Prostate gland (tissue), 2 donors: ENCODE measurements at regions not wholly inside any gene's neighbourhood (a gene's known extent, or its start where the extent isn't known, plus 50 kb on each side); places are given as distances from the start of the nearest gene placed in this dataset.

ENCODE experiments used
- DNase-seq: peaks from one replicate; pipeline ENCODE4 v3.0.0-alpha.2; 2019; ENCODE audit warnings: low spot score
- H3K27ac ChIP-seq, 2 donors: fragments of 200-600 bp; sonication (generic); 2 replicates each; pipeline ENCODE4 v1.5.1; 2017 to 2019
- H3K27me3 ChIP-seq: fragments of 200-600 bp; sonication (generic); replicated peaks from 2 replicates; pipeline ENCODE4 v1.5.1; 2019; ENCODE audit not compliant: insufficient read depth
- H3K36me3 ChIP-seq, 2 donors: fragments of 200-600 bp; sonication (generic); 1 replicate in 1 of 2; 2 replicates in 1 of 2; pipeline versions ENCODE4 v1.5.1 to v1.8.1; 2017 to 2019
- H3K4me1 ChIP-seq: fragments of 200-600 bp; sonication (generic); replicated peaks from 2 replicates; pipeline ENCODE4 v1.5.1; 2019
- H3K4me3 ChIP-seq, 2 donors: fragments of 200-600 bp; sonication (generic); 2 replicates each; pipeline ENCODE4 v1.5.1; 2017 to 2019
- H3K9me3 ChIP-seq: fragments of 200-600 bp; sonication (generic); 2 replicates; pipeline ENCODE4 v1.5.1; 2017
- POLR2A ChIP-seq: fragments of 450-650 bp; IDR thresholded peaks from one replicate; pipeline ENCODE4 v1.6.1; 2016; ENCODE audit warnings: antibody characterized with exemption, mild to moderate bottlenecking
- POLR2AphosphoS5 ChIP-seq: sonication (generic); formaldehyde crosslinking; IDR thresholded peaks from one replicate; pipeline ENCODE4 v1.6.1; 2017; ENCODE audit warnings: antibody characterized with exemption
- WGBS: methylation state at CpG from one replicate; pipeline ENCODE4 v1.1.5; 2018; 5-methylcytosine and 5-hydroxymethylcytosine counted together
- intact Hi-C: fragments of 100-400 bp; cut with DNase I; formaldehyde crosslinking; loops from one replicate; pipeline ENCODE4 v1.14.2; 2022
- TF ChIP-seq, protein P1 (sequence below), 4 experiments: fragments of 200-600 bp in 2 of 4; fragments of 450-650 bp in 2 of 4; sonication (generic) in 2 of 4; IDR thresholded peaks; 1 replicate in 3 of 4; 2 replicates in 1 of 4; pipeline ENCODE4 v1.5.1; 2016 to 2019; ENCODE audit warnings: antibody characterized with exemption in 4 of 4, mild to moderate bottlenecking in 2 of 4, moderate library complexity in 2 of 4

- Histone ChIP-seq H3K9me3 (no peaks in the 10 kb centered on the region), H3K27me3 (no peaks in the 10 kb centered on the region), H3K27ac (no peak overlapping the region), H3K4me1 (no peaks in the 10 kb centered on the region), H3K4me3 (no peak overlapping the region), H3K36me3 (no peaks in the 10 kb centered on the region)
- TF ChIP-seq, protein P1, sequence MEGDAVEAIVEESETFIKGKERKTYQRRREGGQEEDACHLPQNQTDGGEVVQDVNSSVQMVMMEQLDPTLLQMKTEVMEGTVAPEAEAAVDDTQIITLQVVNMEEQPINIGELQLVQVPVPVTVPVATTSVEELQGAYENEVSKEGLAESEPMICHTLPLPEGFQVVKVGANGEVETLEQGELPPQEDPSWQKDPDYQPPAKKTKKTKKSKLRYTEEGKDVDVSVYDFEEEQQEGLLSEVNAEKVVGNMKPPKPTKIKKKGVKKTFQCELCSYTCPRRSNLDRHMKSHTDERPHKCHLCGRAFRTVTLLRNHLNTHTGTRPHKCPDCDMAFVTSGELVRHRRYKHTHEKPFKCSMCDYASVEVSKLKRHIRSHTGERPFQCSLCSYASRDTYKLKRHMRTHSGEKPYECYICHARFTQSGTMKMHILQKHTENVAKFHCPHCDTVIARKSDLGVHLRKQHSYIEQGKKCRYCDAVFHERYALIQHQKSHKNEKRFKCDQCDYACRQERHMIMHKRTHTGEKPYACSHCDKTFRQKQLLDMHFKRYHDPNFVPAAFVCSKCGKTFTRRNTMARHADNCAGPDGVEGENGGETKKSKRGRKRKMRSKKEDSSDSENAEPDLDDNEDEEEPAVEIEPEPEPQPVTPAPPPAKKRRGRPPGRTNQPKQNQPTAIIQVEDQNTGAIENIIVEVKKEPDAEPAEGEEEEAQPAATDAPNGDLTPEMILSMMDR (IDR thresholded peaks at IDR 0.05): no peak
- no peak for DNase-seq
- intact Hi-C loops: no loop called here
- WGBS: 97% methylated on average over 9 of the region's 9 CpGs
Measured at GRCh38 chr11:122451911-122452310, 203.6 kb upstream of the UBASH3B start.

- Histone ChIP-seq H3K4me1 (no peaks in the 10 kb centered on the region), H3K9me3 (no peaks in the 10 kb centered on the region), H3K4me3 (peak overlapping the region in 1 of 2 donors; percentile 24), H3K27ac (no peak overlapping the region), H3K27me3 (no peaks in the 10 kb centered on the region), H3K36me3 (no peaks in the 10 kb centered on the region)
- no peak for DNase-seq
- WGBS: 1% methylated on average over 3 of the region's 3 CpGs
- TF ChIP-seq POLR2A: no peak
- no peak for TF ChIP-seq POLR2AphosphoS5
- TF ChIP-seq, protein P1 (IDR thresholded peaks at IDR 0.05): no peak
- intact Hi-C loops: loop anchor here (10.0 kb wide), 1 partner anchor 227 kb away; no protein-coding TSS in a partner anchor
Measured at GRCh38 chr11:122441666-122442035, 213.9 kb upstream of the UBASH3B start.

- 1% methylated on average over 28 of the region's 28 CpGs for WGBS
- Histone ChIP-seq H3K4me3 (peak overlapping the region; percentile 23 to 24), H3K4me1 (no peaks in the 10 kb centered on the region), H3K27ac (peak overlapping the region; percentile 35 to 44), H3K36me3 (no peaks in the 10 kb centered on the region), H3K9me3 (no peaks in the 10 kb centered on the region), H3K27me3 (no peaks in the 10 kb centered on the region)
- intact Hi-C loops: loop anchor here (10.0 kb wide), 1 partner anchor 226 kb away; no protein-coding TSS in a partner anchor
- DNase-seq: no peak
- TF ChIP-seq POLR2A: no peak
- TF ChIP-seq POLR2AphosphoS5: no peak
- TF ChIP-seq, protein P1 (IDR thresholded peaks at IDR 0.05): no peak
Measured at GRCh38 chr11:122440811-122441665, 214.5 kb upstream of the UBASH3B start.

DNA sequence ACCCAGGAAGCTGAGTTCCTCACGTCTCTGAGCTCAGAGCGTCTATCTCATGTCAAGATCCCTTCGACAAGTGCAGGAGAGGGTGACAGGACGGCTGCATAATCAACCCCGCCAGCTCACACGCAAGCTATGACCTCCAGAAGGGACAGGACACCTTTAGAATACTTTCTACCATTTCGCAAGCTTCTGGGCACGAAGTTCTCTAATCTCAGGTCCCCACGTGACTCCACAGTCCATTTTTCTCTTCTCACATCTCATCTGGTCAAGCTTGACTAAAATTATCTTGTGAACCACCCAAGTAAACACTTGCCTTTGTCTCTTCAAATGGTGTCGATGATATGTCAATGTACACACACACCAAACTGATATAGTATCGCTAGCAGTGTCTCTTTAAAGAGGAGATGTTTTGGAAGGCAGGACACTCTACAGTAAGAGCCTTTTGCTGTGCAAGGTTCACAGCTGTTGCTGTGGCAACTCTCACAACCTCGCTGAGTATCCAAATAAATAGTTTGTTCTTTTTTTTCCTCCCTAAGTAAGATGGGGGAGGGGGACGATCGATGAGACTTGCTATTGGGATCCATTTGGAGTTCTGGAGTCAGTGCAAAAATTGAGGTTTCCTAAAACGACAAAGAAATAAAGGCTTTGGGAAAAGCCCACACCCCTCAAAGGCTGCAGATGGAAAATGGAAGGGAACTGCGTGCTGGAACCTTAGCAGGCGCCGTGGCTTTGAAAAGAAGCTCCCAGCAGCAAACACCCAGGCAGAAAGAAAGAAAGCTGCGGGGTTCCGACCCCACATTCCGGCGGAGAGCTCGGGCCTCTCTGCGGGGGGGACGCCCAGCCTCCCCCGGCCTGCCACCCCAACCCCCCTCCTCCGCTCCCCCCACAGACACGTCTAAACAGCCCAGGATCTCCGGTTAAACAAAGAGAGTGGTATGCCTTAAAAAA is 215.4 kb upstream of the UBASH3B start:
- H3K9me3 ChIP-seq: no peaks in the 10 kb centered on the region
- no peaks in the 10 kb centered on the region for H3K36me3 ChIP-seq
- peak overlapping the region; percentile 23 to 24 for H3K4me3 ChIP-seq
- WGBS: 21% methylated on average over 29 of the region's 29 CpGs
- H3K27me3 ChIP-seq: no peaks in the 10 kb centered on the region
- no peak for DNase-seq
- TF ChIP-seq, protein P1 (IDR thresholded peaks at IDR 0.05): no peak
- TF ChIP-seq POLR2A (no peak), POLR2AphosphoS5 (no peak)
- intact Hi-C loops: loop anchor here (10.0 kb wide), 1 partner anchor 225 kb away; no protein-coding TSS in a partner anchor
- peak overlapping the region; percentile 35 to 44 for H3K27ac ChIP-seq
- no peaks in the 10 kb centered on the region for H3K4me1 ChIP-seq
